Gastrocnemius medialis (tissue), 4 donors: ENCODE measurements at regions not wholly inside any gene's neighbourhood (a gene's known extent, or its start where the extent isn't known, plus 50 kb on each side); places are given as distances from the start of the nearest gene placed in this dataset.

Source experiments
- ATAC-seq, 2 donors: fragments of 150-250 bp; one replicate each; pipeline ENCODE4 v1.9.1; 2016
- DNase-seq, 2 donors: peaks; one replicate each; pipeline ENCODE4 v3.0.0-alpha.2; 2019
- H3K27ac ChIP-seq, 4 donors: fragments of 200-600 bp; sonication (generic); 1 replicate in 1 of 4; 2 replicates in 3 of 4; pipeline ENCODE4 v1.5.1; 2016 to 2018; ENCODE audit warnings: mild to moderate bottlenecking in 2 of 4, moderate library complexity in 1 of 4
- H3K27me3 ChIP-seq, 3 donors: fragments of 200-600 bp; sonication (generic) in 2 of 3; 1 replicate in 1 of 3; 2 replicates in 2 of 3; pipeline versions ENCODE4 v1.5.1 to v1.6.0; 2016 to 2019; ENCODE audit warnings: mild to moderate bottlenecking in 1 of 3, moderate library complexity in 1 of 3
- H3K36me3 ChIP-seq, 2 donors: fragments of 200-600 bp; sonication (generic) in 1 of 2; one replicate each; pipeline ENCODE4 v1.5.1; 2017 to 2018
- H3K4me1 ChIP-seq, 2 donors: fragments of 200-600 bp; sonication (generic) in 1 of 2; one replicate each; pipeline ENCODE4 v1.5.1; 2016 to 2017; ENCODE audit warnings: mild to moderate bottlenecking in 2 of 2
- H3K4me3 ChIP-seq, 4 donors: fragments of 200-600 bp; sonication (generic) in 3 of 4; 1 replicate in 1 of 4; 2 replicates in 3 of 4; pipeline ENCODE4 v1.5.1; 2016 to 2019; ENCODE audit warnings: mild to moderate bottlenecking in 2 of 4
- H3K9me3 ChIP-seq, 3 donors: fragments of 200-600 bp; sonication (generic) in 2 of 3; 1 replicate in 1 of 3; 2 replicates in 2 of 3; pipeline ENCODE4 v1.5.1; 2016 to 2019
- POLR2A ChIP-seq, 2 donors: fragments of 450-650 bp; IDR thresholded peaks; one replicate each; pipeline ENCODE4 v1.6.1; 2017; ENCODE audit warnings: antibody characterized with exemption in 2 of 2, mild to moderate bottlenecking in 2 of 2, moderate library complexity in 2 of 2
- in situ Hi-C, 4 donors: fragments of 200-750 bp; cut with MboI; loops; one replicate each; pipeline versions ENCODE4 v1.15.0 to v1.8.0; 2017; ENCODE audit warnings: low sequenced_read_pairs in 4 of 4
- intact Hi-C: fragments of 100-400 bp; cut with DNase I; formaldehyde crosslinking; loops from one replicate; pipeline ENCODE4 v1.15.1; 2023; ENCODE audit warnings: low total_unique reads
- TF ChIP-seq, protein P1 (sequence below), 5 experiments: fragments of 450-650 bp in 3 of 5; fragments of 200-600 bp in 2 of 5; sonication (generic) in 2 of 5; IDR thresholded peaks in 4 of 5; conservative IDR thresholded peaks in 1 of 5; 1 replicate in 4 of 5; 2 replicates in 1 of 5; pipeline ENCODE4 v1.5.1; 2016 to 2019; ENCODE audit warnings: antibody characterized with exemption in 5 of 5, mild to moderate bottlenecking in 3 of 5, moderate library complexity in 3 of 5

DNA sequence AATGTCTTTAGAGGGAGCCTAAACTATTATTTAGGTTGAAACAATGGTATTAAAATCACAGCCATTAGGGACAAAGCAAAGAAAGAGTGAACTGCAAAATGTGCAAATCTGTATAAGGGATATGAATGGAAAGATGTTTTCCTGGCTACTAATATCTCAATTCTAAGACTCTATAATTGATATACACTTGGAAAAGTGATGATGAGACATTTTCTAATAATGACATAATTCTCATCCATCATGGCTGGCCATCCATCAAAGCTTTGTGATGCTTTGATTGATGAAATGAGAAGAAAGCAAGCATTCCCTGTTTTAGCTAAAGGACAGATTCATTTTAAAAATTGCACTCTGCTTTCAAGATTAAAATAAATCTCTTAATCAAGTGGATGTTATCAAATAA is 965.5 kb upstream of the IGFBP7 start:
- Histone ChIP-seq H3K4me3 (no peak overlapping the region), H3K36me3 (no peaks in the 10 kb centered on the region), H3K27ac (no peak overlapping the region), H3K27me3 (no peaks in the 10 kb centered on the region), H3K4me1 (no peaks in the 10 kb centered on the region), H3K9me3 (no peaks in the 10 kb centered on the region)
- intact Hi-C loops (no loop called here), in situ Hi-C loops (no loop called here)
- DNase-seq, result no peak
- TF ChIP-seq POLR2A (IDR thresholded peaks at IDR 0.05), result no peak
- TF ChIP-seq, protein P1, sequence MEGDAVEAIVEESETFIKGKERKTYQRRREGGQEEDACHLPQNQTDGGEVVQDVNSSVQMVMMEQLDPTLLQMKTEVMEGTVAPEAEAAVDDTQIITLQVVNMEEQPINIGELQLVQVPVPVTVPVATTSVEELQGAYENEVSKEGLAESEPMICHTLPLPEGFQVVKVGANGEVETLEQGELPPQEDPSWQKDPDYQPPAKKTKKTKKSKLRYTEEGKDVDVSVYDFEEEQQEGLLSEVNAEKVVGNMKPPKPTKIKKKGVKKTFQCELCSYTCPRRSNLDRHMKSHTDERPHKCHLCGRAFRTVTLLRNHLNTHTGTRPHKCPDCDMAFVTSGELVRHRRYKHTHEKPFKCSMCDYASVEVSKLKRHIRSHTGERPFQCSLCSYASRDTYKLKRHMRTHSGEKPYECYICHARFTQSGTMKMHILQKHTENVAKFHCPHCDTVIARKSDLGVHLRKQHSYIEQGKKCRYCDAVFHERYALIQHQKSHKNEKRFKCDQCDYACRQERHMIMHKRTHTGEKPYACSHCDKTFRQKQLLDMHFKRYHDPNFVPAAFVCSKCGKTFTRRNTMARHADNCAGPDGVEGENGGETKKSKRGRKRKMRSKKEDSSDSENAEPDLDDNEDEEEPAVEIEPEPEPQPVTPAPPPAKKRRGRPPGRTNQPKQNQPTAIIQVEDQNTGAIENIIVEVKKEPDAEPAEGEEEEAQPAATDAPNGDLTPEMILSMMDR (IDR thresholded peaks at IDR 0.05 in 4 of 5, conservative IDR thresholded peaks at IDR 0.05 in 1 of 5), result no peak
- no peak for ATAC-seq

DNA sequence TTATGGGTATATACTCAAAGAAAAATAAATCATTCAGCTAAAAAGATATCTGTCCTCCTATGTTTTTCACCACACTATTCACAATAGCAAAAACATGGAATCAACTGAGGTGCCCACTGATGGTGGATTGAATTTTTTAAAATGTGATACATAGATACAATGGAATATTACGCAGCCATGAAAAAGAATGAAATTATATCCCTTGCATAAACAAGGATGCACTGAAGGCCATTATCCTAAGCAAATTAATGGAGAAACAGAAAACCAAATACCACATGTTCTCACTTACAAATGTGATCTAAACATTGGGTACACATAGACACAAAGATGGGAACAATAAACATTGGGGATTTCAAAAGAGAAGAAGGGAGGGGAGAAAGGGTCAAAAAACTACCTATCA is 964.2 kb upstream of the IGFBP7 start:
- H3K36me3 ChIP-seq, result no peaks in the 10 kb centered on the region
- in situ Hi-C loops, result no loop called here
- H3K27ac ChIP-seq, result no peak overlapping the region
- H3K4me3 ChIP-seq, result no peak overlapping the region
- intact Hi-C loops, result no loop called here
- no peaks in the 10 kb centered on the region for H3K27me3 ChIP-seq
- no peaks in the 10 kb centered on the region for H3K4me1 ChIP-seq
- H3K9me3 ChIP-seq, result no peaks in the 10 kb centered on the region
- no peak for ATAC-seq
- DNase-seq, result no peak
- TF ChIP-seq POLR2A (IDR thresholded peaks at IDR 0.05), result no peak
- TF ChIP-seq, protein P1 (IDR thresholded peaks at IDR 0.05 in 4 of 5, conservative IDR thresholded peaks at IDR 0.05 in 1 of 5), result no peak

DNA sequence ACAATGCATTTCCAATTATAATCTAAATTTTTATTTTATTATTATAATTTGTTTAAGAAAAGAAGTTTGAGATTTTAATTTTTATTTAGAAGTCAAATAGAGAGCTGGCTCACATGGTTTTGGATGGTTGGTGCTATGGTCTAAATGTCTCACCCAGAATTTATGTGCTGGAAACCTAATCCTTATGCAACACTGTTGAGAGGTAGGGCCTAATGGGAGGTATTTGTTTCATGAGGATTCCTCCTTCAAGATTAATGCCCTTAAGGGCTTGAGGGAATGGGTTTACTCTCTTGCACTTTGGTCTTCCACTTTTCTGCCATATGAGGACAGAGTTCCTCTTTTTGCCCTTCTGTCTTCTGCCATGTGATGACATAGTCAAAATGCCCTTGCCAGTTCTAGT is 960.5 kb upstream of the IGFBP7 start:
- no peak for DNase-seq
- intact Hi-C loops, result no loop called here
- no peaks in the 10 kb centered on the region for H3K27me3 ChIP-seq
- no peak overlapping the region for H3K4me3 ChIP-seq
- H3K36me3 ChIP-seq, result no peaks in the 10 kb centered on the region
- H3K9me3 ChIP-seq, result no peaks in the 10 kb centered on the region
- ATAC-seq, result no peak
- no peak overlapping the region for H3K27ac ChIP-seq
- no peak for TF ChIP-seq POLR2A (IDR thresholded peaks at IDR 0.05)
- TF ChIP-seq, protein P1 (IDR thresholded peaks at IDR 0.05 in 4 of 5, conservative IDR thresholded peaks at IDR 0.05 in 1 of 5), result no peak
- no peaks in the 10 kb centered on the region for H3K4me1 ChIP-seq
- in situ Hi-C loops, result no loop called here

DNA sequence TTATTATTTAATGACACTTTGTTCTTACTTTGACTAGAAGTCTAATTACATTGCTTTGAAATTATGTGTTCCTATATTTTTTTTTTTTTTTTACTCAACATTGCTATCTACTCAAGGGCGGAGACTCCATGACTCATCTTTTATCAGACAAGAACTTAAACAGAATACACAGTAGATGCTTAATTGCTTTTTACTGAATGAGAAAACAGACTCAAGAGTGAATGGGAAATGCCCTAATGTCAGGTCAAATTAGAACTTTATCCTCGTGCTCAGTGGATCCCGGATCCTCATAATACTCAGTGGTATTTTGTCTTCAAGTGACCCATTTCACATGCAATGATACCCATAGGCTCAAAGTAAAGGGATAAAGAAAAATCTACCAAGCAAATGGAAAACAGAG is 954.5 kb upstream of the IGFBP7 start:
- in situ Hi-C loops (no loop called here), intact Hi-C loops (no loop called here)
- DNase-seq (no peak), ATAC-seq (no peak)
- Histone ChIP-seq H3K4me1 (no peaks in the 10 kb centered on the region), H3K36me3 (no peaks in the 10 kb centered on the region), H3K9me3 (no peaks in the 10 kb centered on the region), H3K27ac (no peak overlapping the region), H3K4me3 (no peak overlapping the region), H3K27me3 (no peaks in the 10 kb centered on the region)
- TF ChIP-seq, protein P1 (IDR thresholded peaks at IDR 0.05 in 4 of 5, conservative IDR thresholded peaks at IDR 0.05 in 1 of 5), result no peak
- no peak for TF ChIP-seq POLR2A (IDR thresholded peaks at IDR 0.05)

DNA sequence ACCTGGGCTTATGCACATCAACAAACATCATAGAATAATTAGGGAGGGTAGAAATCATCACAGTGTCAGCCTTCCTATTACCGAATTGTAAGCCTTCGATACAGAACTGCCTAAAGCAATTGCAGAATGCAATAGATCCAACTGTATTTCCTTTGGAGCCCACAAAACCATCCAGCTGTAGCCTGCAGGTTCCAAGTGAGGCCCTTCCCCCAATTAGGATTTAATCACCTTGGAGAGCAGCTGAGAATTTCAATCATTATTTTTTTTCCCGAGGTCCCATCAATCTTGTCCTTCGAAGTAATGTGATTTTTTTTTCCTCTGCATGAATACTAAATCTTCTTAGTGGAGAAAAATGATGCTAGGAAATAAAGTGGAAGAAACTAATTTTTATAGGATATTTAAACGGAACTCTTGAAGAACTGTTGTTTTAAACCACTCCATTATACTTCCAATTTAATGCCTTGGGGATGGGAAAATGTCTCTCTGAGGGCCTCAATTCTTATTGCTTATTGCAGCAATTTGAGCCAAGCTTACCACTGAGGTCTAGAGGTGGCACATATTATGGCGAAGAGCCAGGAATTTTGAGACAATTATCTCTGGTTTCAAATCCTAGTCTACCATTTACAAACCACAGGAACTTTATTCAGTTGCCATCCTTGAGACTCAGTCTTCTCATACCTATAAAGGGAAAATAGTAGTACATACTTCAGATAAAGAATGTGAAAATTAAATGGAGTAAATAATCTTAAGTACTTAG is 953.4 kb upstream of the IGFBP7 start:
- intact Hi-C loops (no loop called here), in situ Hi-C loops (no loop called here)
- Histone ChIP-seq H3K27ac (no peak overlapping the region), H3K27me3 (no peaks in the 10 kb centered on the region), H3K4me1 (no peaks in the 10 kb centered on the region), H3K4me3 (no peak overlapping the region), H3K36me3 (no peaks in the 10 kb centered on the region), H3K9me3 (no peaks in the 10 kb centered on the region)
- no peak for TF ChIP-seq POLR2A (IDR thresholded peaks at IDR 0.05)
- TF ChIP-seq, protein P1 (IDR thresholded peaks at IDR 0.05 in 4 of 5, conservative IDR thresholded peaks at IDR 0.05 in 1 of 5), result no peak
- ATAC-seq, result no peak
- DNase-seq, result no peak
